Fibroblast of lung (primary cell): ENCODE measurements at regions not wholly inside any gene's neighbourhood (a gene's known extent, or its start where the extent isn't known, plus 50 kb on each side); places are given as distances from the start of the nearest gene placed in this dataset.
A peak's percentile ranks its signal among the peaks of the same experiment; 100 is the strongest.

Experiments
- DNase-seq, 2 donors: peaks; one replicate each; pipeline versions ENCODE4 v3.0.0 to v3.0.0-alpha.2; 2010; ENCODE audit warnings: low read depth in 2 of 2
- H2AFZ ChIP-seq: 2 replicates; pipeline ENCODE4 v1.5.1; 2012; ENCODE audit warnings: low read length, control low read depth, inconsistent platforms
- H3K27ac ChIP-seq: 2 replicates; pipeline ENCODE4 v1.5.1; 2011; ENCODE audit warnings: low read length, control low read depth; ENCODE audit not compliant: insufficient read depth
- H3K27me3 ChIP-seq: 2 replicates; pipeline ENCODE4 v1.5.1; 2011; ENCODE audit warnings: mild to moderate bottlenecking, low read length; ENCODE audit not compliant: control insufficient read depth, insufficient read depth
- H3K36me3 ChIP-seq: 2 replicates; pipeline ENCODE4 v1.5.1; 2011; ENCODE audit warnings: low read length; ENCODE audit not compliant: control insufficient read depth, insufficient read depth
- H3K4me1 ChIP-seq: 2 replicates; pipeline ENCODE4 v1.5.1; 2011; ENCODE audit warnings: low read length; ENCODE audit not compliant: control insufficient read depth, insufficient read depth; ENCODE audit errors: extremely low read depth
- H3K4me2 ChIP-seq: 2 replicates; pipeline ENCODE4 v1.5.1; 2011; ENCODE audit warnings: low read length, control low read depth; ENCODE audit not compliant: insufficient read depth; ENCODE audit errors: extremely low read depth
- H3K4me3 ChIP-seq, 4 experiments: fragments of 200-600 bp in 1 of 4; sonication (generic) in 1 of 4; replicated peaks in 1 of 4; 2 replicates each; pipeline ENCODE4 v1.5.1; 2011 to 2016; ENCODE audit warnings: low read length in 4 of 4, low read depth in 3 of 4, mild to moderate bottlenecking in 3 of 4, control low read depth in 2 of 4, inconsistent platforms in 1 of 4, mixed read lengths in 1 of 4; ENCODE audit not compliant: insufficient read depth in 1 of 4; ENCODE audit errors: control extremely low read depth in 1 of 4
- H3K79me2 ChIP-seq: 2 replicates; pipeline ENCODE4 v1.5.1; 2012; ENCODE audit warnings: mild to moderate bottlenecking, low read length, inconsistent platforms; ENCODE audit not compliant: control insufficient read depth, insufficient read depth
- H3K9ac ChIP-seq: 2 replicates; pipeline ENCODE4 v1.5.1; 2011; ENCODE audit warnings: mild to moderate bottlenecking, low read length, control low read depth; ENCODE audit not compliant: insufficient read depth
- H3K9me3 ChIP-seq: 2 replicates; pipeline ENCODE4 v1.5.1; 2012; ENCODE audit warnings: low read depth, low read length; ENCODE audit not compliant: control insufficient read depth, insufficient read depth
- H4K20me1 ChIP-seq: 2 replicates; pipeline ENCODE4 v1.5.1; 2011; ENCODE audit warnings: low read length; ENCODE audit not compliant: control insufficient read depth, insufficient read depth; ENCODE audit errors: extremely low read depth
- EZH2 ChIP-seq: IDR thresholded peaks from 2 replicates; pipeline ENCODE4 v1.5.1; 2012; ENCODE audit warnings: low read length, control low read depth, mild to moderate bottlenecking; ENCODE audit errors: missing control alignments
- TF ChIP-seq, protein P1 (sequence below), 2 donors: IDR thresholded peaks in 1 of 2; conservative IDR thresholded peaks in 1 of 2; 1 replicate in 1 of 2; 2 replicates in 1 of 2; pipeline ENCODE4 v1.5.1; 2011 to 2012; ENCODE audit warnings: low read length in 2 of 2, control low read depth in 1 of 2, inconsistent platforms in 1 of 2, low read depth in 1 of 2, mild to moderate bottlenecking in 1 of 2

DNA sequence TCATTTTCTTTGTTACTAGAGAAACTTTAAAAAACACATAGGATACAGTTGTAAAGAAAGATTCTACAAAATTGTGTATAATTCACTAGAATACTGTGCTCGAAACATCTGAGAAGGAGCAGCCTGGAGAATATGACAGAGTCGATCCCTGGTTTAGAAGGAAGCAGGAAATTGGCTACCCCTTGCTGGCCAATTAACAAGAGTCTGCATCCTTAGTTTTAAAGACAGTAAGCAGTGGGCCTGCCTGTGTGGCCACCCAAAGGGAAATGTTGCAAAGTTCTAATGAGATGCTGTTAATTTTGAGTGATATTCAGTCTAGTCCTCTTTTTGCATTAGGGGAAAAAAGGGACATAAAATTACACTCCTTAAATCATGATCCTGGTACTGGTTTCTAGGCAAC lies 988.6 kb downstream of the PCDH17 start:
- Histone ChIP-seq H3K4me3 (no peak overlapping the region), H3K9me3 (no peaks in the 10 kb centered on the region), H3K27me3 (no peaks in the 10 kb centered on the region), H3K4me1 (no peaks in the 10 kb centered on the region), H3K9ac (no peak overlapping the region), H3K4me2 (no peak overlapping the region), H3K79me2 (no peaks in the 10 kb centered on the region), H4K20me1 (no peaks in the 10 kb centered on the region), H3K36me3 (no peaks in the 10 kb centered on the region), H3K27ac (no peak overlapping the region), H2AFZ (no peak overlapping the region)
- TF ChIP-seq EZH2: no peak
- TF ChIP-seq, protein P1, sequence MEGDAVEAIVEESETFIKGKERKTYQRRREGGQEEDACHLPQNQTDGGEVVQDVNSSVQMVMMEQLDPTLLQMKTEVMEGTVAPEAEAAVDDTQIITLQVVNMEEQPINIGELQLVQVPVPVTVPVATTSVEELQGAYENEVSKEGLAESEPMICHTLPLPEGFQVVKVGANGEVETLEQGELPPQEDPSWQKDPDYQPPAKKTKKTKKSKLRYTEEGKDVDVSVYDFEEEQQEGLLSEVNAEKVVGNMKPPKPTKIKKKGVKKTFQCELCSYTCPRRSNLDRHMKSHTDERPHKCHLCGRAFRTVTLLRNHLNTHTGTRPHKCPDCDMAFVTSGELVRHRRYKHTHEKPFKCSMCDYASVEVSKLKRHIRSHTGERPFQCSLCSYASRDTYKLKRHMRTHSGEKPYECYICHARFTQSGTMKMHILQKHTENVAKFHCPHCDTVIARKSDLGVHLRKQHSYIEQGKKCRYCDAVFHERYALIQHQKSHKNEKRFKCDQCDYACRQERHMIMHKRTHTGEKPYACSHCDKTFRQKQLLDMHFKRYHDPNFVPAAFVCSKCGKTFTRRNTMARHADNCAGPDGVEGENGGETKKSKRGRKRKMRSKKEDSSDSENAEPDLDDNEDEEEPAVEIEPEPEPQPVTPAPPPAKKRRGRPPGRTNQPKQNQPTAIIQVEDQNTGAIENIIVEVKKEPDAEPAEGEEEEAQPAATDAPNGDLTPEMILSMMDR (conservative IDR thresholded peaks at IDR 0.05 in 1 of 2, IDR thresholded peaks at IDR 0.05 in 1 of 2; ENCODE audit: low read depth in 1 of 2, low read length in 2 of 2): no peak
- DNase-seq: no peak

DNA sequence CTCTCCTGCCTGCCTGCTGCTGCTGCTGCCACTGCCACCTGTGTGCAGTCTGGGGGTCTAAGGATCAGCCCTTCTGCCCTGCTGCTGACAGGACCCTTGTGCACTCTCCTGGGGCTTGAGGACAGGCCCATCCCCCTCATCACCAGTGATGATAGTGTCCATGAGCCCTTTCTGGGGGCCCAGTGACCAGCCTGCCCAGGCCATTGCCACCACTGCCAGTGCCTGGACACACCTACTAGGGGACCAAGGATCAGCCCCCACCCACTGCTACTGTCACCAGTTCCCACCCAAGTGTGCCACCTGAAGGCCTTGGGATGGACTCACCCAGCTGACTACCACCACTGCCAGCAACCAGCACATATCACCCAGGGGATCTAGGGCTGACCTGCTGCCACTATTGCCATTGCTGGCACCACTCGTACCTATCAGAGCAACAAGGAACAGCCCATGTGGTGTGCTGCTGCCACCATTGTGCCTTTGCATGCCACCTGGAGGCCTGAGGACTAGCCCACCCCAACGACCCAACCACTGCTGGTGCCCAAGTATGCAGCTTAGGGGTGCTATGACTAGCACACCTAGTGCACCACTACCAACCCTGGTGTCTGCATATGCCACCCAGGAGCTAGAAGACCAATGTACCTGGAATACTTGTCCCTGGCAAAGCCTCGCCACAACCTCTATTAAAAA lies 994.3 kb downstream of the PCDH17 start:
- Histone ChIP-seq H3K27me3 (no peaks in the 10 kb centered on the region), H3K79me2 (no peaks in the 10 kb centered on the region), H3K36me3 (no peaks in the 10 kb centered on the region), H3K27ac (no peak overlapping the region), H3K4me3 (no peak overlapping the region), H3K4me2 (no peak overlapping the region), H3K9ac (no peak overlapping the region), H3K4me1 (no peaks in the 10 kb centered on the region), H2AFZ (no peak overlapping the region), H4K20me1 (no peaks in the 10 kb centered on the region), H3K9me3 (no peaks in the 10 kb centered on the region)
- TF ChIP-seq, protein P1 (conservative IDR thresholded peaks at IDR 0.05 in 1 of 2, IDR thresholded peaks at IDR 0.05 in 1 of 2; ENCODE audit: low read depth in 1 of 2, low read length in 2 of 2): no peak
- no peak for TF ChIP-seq EZH2
- DNase-seq: no peak

DNA sequence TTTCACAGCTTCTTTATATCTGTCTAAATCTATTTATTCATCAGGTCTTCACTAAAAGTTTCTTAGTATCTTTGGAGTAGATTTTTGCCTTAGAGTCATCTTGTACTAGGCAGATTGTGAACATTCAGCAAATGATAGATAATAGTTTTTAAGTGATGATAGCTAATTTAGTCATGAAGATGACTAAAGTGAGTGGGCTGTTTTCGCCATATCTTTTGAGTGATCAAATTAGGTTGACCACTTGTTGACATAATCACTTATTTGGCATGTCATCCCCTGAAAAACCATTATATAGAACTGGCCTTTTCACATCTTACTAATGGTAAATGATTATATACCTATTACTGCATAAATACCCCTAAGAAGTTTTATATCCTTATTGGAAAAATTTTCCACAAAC lies 999.2 kb downstream of the PCDH17 start:
- H3K27ac ChIP-seq: no peak overlapping the region
- H3K4me1 ChIP-seq: no peaks in the 10 kb centered on the region
- no peaks in the 10 kb centered on the region for H3K9me3 ChIP-seq
- no peaks in the 10 kb centered on the region for H3K79me2 ChIP-seq
- H3K27me3 ChIP-seq: no peaks in the 10 kb centered on the region
- no peak overlapping the region for H2AFZ ChIP-seq
- H3K4me2 ChIP-seq: no peak overlapping the region
- DNase-seq: peak in 1 of 2 donors; percentile 14
- no peak overlapping the region for H3K9ac ChIP-seq
- TF ChIP-seq, protein P1 (conservative IDR thresholded peaks at IDR 0.05 in 1 of 2, IDR thresholded peaks at IDR 0.05 in 1 of 2; ENCODE audit: low read depth in 1 of 2, low read length in 2 of 2): no peak
- no peak for TF ChIP-seq EZH2
- no peak overlapping the region for H3K4me3 ChIP-seq
- H3K36me3 ChIP-seq: no peaks in the 10 kb centered on the region
- no peaks in the 10 kb centered on the region for H4K20me1 ChIP-seq
